Lower leg skin (tissue), 4 donors: ENCODE measurements at regions not wholly inside any gene's neighbourhood (a gene's known extent, or its start where the extent isn't known, plus 50 kb on each side); places are given as distances from the start of the nearest gene placed in this dataset.

ENCODE experiments used
- DNase-seq, 2 donors: peaks; one replicate each; pipeline ENCODE4 v3.0.0-alpha.2; 2019; ENCODE audit warnings: low spot score in 2 of 2
- H3K4me3 ChIP-seq: fragments of 200-600 bp; sonication (generic); 2 replicates; pipeline ENCODE4 v1.5.1; 2017; ENCODE audit warnings: mild to moderate bottlenecking, low read depth; ENCODE audit not compliant: poor library complexity, severe bottlenecking
- CTCF ChIP-seq, 3 donors: fragments of 450-650 bp; IDR thresholded peaks; one replicate each; pipeline ENCODE4 v1.5.1; 2016; ENCODE audit warnings: antibody characterized with exemption in 3 of 3, mild to moderate bottlenecking in 3 of 3, moderate library complexity in 2 of 3
- POLR2A ChIP-seq, 2 donors: fragments of 450-650 bp; IDR thresholded peaks; one replicate each; pipeline ENCODE4 v1.6.1; 2016 to 2017; ENCODE audit warnings: antibody characterized with exemption in 2 of 2, mild to moderate bottlenecking in 1 of 2, moderate library complexity in 1 of 2
- WGBS, 2 donors: methylation state at CpG; one replicate each; pipeline ENCODE4 v1.1.5; 2018; 5-methylcytosine and 5-hydroxymethylcytosine counted together
- intact Hi-C: fragments of 100-400 bp; cut with DNase I; formaldehyde crosslinking; loops from one replicate; pipeline ENCODE4 v1.15.0; 2023; ENCODE audit warnings: low total_unique reads

GRCh38 chr6:97790926-97791590 lies 508.0 kb upstream of the MMS22L start:
- TF ChIP-seq POLR2A (IDR thresholded peaks at IDR 0.05) = no peak
- no peak for TF ChIP-seq CTCF (IDR thresholded peaks at IDR 0.05)
- intact Hi-C loops = no loop called here
- WGBS, 2 donors = 90 to 92% methylated on average over 20 of the region's 20 CpGs
- H3K4me3 ChIP-seq = no peak overlapping the region
- DNase-seq = peak in 1 of 2 donors; percentile 77

- intact Hi-C loops = no loop called here
- no peak overlapping the region for H3K4me3 ChIP-seq
- TF ChIP-seq POLR2A (IDR thresholded peaks at IDR 0.05) (no peak), CTCF (IDR thresholded peaks at IDR 0.05) (no peak)
- no peak for DNase-seq
These were observed 522.6 kb upstream of the MMS22L start for GRCh38 chr6:97805596-97805995.

- intact Hi-C loops = no loop called here
- no peak for DNase-seq
- no peak for TF ChIP-seq POLR2A (IDR thresholded peaks at IDR 0.05)
- no peak for TF ChIP-seq CTCF (IDR thresholded peaks at IDR 0.05)
- H3K4me3 ChIP-seq = no peak overlapping the region
These were observed 529.9 kb upstream of the MMS22L start for GRCh38 chr6:97812940-97813339.

GRCh38 chr6:97813889-97814567 lies 531.0 kb upstream of the MMS22L start:
- no peak for TF ChIP-seq POLR2A (IDR thresholded peaks at IDR 0.05)
- TF ChIP-seq CTCF (IDR thresholded peaks at IDR 0.05) = no peak

GRCh38 chr6:97815301-97815812 lies 532.3 kb upstream of the MMS22L start:
- intact Hi-C loops = no loop called here
- WGBS, 2 donors = 65 to 71% methylated on average over 2 of the region's 2 CpGs
- no peak for DNase-seq
- TF ChIP-seq POLR2A (IDR thresholded peaks at IDR 0.05) = no peak
- no peak for TF ChIP-seq CTCF (IDR thresholded peaks at IDR 0.05)
- H3K4me3 ChIP-seq = no peak overlapping the region

More at GRCh38 chr6:97813889-97814567, 531.0 kb upstream of the MMS22L start:
- no peak overlapping the region for H3K4me3 ChIP-seq
- peak in 1 of 2 donors; percentile 58 for DNase-seq
- intact Hi-C loops = no loop called here
- WGBS, 2 donors = 68 to 71% methylated on average over 4 of the region's 4 CpGs
